ENCODE measurements at regions not wholly inside any gene's neighbourhood (a gene's known extent, or its start where the extent isn't known, plus 50 kb on each side); places are given as distances from the start of the nearest gene placed in this dataset.

DNA sequence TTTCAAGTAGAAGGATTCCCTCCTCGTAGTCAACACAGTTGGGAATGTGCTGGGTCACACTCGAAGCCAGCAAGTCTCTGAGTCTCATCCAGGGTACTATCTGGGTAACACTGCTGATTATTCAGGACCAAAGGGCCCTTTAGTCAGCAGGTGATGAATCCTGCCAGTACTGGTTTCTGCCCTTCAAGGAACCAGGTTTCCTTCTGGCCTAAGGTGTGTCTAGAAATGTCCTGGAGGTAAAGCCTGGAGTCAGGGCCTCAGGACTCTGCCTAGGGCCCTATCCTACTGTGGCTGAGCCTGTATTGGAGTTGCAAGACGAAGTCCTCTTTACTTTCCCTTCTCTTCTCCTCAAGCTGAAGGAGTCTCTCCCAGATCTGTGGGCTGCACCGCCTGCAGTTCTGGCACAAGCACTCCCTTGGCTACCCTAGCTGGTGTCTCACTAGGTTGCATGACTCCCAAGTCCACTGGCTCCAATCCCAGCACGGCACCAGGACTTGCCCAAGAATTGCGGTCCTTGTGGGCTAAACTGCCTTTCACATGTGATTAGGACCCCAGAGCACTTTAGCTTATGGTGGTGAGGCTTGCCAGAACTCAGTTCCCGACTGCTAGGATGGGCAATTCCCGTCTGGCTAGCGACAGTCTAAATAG is 193.7 kb upstream of the PDE3A start:
- no peak for DNase-seq (ENCODE audit: extremely low spot score)
- ChIA-PET POLR2A (interaction anchor here (0.7 kb wide), 1 partner anchor 19 kb away, joined by 3 read pairs; no protein-coding TSS in a partner anchor), CTCF (no interaction called here)
- TF ChIP-seq CTBP1 (IDR thresholded peaks at IDR 0.05; ENCODE audit: borderline replicate concordance) (no peak), FOXA1 (IDR thresholded peaks at IDR 0.05) (no peak), HDGF (IDR thresholded peaks at IDR 0.05; ENCODE audit: borderline replicate concordance) (no peak), ARNT (IDR thresholded peaks at IDR 0.05) (no peak), ZNF384 (IDR thresholded peaks at IDR 0.05) (no peak), ELF4 (IDR thresholded peaks at IDR 0.05) (no peak), BHLHE40 (IDR thresholded peaks at IDR 0.05; ENCODE audit: borderline replicate concordance) (no peak), LEF1 (IDR thresholded peaks at IDR 0.05; ENCODE audit: borderline replicate concordance) (no peak), SUZ12 (IDR thresholded peaks at IDR 0.05) (no peak), SP1 (IDR thresholded peaks at IDR 0.05) (no peak), FOXK2 (IDR thresholded peaks at IDR 0.05) (no peak), NFRKB (IDR thresholded peaks at IDR 0.05) (no peak), TARDBP (IDR thresholded peaks at IDR 0.05) (no peak)

DNA sequence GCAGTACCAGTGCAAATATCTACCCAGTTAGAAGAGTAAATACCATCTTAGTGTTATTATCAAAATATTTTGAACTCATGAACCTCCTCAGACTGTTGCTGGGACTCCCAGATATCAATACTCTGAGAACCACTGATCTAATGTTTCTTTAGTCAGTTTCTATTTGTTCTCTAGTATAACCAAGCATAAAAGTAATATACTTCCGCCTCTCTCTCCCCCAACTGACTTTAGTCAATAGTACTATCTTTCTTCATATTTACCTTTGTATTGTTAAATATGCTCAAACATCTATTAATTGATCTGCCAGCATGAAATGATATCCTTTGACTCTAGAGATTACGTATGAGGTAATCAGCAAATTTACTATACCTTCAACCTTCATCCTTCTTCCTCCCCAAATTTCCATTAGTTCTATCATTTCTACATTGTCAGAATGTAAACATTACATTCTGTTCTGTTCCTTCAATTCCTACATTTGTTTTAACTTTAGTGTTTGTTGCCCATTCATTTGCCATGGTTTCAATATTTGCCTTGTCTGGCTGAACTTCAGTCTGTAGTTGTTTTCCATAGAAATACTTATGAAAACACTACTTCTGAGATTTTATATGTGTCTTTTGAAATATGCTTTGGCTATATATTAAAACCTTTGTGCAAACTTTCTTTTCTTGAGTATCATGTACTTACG is 192.5 kb upstream of the PDE3A start:
- CTCF ChIA-PET = no interaction called here
- DNase-seq (ENCODE audit: extremely low spot score) = no peak
- TF ChIP-seq ELF4 (IDR thresholded peaks at IDR 0.05) (no peak), ZNF384 (IDR thresholded peaks at IDR 0.05) (no peak), FOXK2 (IDR thresholded peaks at IDR 0.05) (no peak), HDGF (IDR thresholded peaks at IDR 0.05; ENCODE audit: borderline replicate concordance) (no peak), LEF1 (IDR thresholded peaks at IDR 0.05; ENCODE audit: borderline replicate concordance) (no peak), ARNT (IDR thresholded peaks at IDR 0.05) (no peak)
- TF ChIP-seq, protein P1, sequence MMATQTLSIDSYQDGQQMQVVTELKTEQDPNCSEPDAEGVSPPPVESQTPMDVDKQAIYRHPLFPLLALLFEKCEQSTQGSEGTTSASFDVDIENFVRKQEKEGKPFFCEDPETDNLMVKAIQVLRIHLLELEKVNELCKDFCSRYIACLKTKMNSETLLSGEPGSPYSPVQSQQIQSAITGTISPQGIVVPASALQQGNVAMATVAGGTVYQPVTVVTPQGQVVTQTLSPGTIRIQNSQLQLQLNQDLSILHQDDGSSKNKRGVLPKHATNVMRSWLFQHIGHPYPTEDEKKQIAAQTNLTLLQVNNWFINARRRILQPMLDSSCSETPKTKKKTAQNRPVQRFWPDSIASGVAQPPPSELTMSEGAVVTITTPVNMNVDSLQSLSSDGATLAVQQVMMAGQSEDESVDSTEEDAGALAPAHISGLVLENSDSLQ (IDR thresholded peaks at IDR 0.05) = no peak
- POLR2A ChIA-PET = interaction anchor here (0.7 kb wide), 1 partner anchor 18 kb away, joined by 3 read pairs; no protein-coding TSS in a partner anchor

DNA sequence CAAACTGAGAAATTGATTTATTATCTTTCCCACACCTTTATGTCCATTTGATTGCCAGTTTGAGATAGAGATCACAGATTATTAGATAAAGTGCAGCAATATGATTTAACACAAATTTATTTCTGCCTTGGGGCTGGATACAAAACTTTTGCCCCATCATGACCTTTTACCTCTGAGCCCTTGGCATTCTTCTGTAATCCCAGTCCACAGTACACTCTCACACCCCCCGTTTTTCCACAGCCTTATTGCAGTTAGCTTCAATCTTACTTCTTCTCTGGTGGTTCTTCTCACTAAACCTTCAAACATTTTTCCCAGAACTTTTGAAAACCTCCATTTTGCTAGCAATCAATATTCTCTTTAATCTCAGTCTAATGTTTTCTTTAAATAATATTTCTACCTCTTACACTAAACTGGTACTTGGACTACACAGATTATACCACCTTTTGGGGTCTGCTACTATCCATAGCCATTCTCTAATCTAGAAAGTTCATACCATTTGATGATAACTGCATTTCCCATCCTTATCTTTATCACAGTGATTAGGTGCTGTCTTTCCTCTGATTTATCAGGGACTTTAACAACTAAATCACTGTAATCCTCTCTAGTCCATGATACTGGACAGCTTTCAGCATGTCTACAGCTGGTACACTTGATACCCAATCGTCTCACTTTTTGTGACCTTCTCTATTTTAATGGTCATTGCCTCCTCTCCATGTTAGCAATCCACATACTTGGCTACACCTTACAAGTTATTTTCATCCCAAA is 186.7 kb upstream of the PDE3A start:
- DNase-seq (ENCODE audit: extremely low spot score) = no peak
- TF ChIP-seq ZNF384 (IDR thresholded peaks at IDR 0.05) = no peak
- no peak for TF ChIP-seq L3MBTL2 (conservative IDR thresholded peaks at IDR 0.05)
- no peak for TF ChIP-seq TARDBP (IDR thresholded peaks at IDR 0.05)
- TF ChIP-seq FOXK2 (IDR thresholded peaks at IDR 0.05) = no peak
- no peak for TF ChIP-seq HDGF (IDR thresholded peaks at IDR 0.05; ENCODE audit: borderline replicate concordance)
- TF ChIP-seq ARNT (IDR thresholded peaks at IDR 0.05) = no peak
- no peak for TF ChIP-seq BHLHE40 (IDR thresholded peaks at IDR 0.05; ENCODE audit: borderline replicate concordance)
- no peak for TF ChIP-seq SUZ12 (IDR thresholded peaks at IDR 0.05)
- TF ChIP-seq SP1 (IDR thresholded peaks at IDR 0.05) = no peak
- TF ChIP-seq CTBP1 (IDR thresholded peaks at IDR 0.05; ENCODE audit: borderline replicate concordance) = no peak
- TF ChIP-seq ELF4 (IDR thresholded peaks at IDR 0.05) = no peak
- TF ChIP-seq FOXA1 (IDR thresholded peaks at IDR 0.05) = no peak
- no peak for TF ChIP-seq NFRKB (IDR thresholded peaks at IDR 0.05)
- no peak for TF ChIP-seq LEF1 (IDR thresholded peaks at IDR 0.05; ENCODE audit: borderline replicate concordance)
- no peak for TF ChIP-seq FOXM1 (IDR thresholded peaks at IDR 0.05; ENCODE audit: borderline replicate concordance)
- TF ChIP-seq, protein P1 (IDR thresholded peaks at IDR 0.05) = no peak
- CTCF ChIA-PET = no interaction called here

DNA sequence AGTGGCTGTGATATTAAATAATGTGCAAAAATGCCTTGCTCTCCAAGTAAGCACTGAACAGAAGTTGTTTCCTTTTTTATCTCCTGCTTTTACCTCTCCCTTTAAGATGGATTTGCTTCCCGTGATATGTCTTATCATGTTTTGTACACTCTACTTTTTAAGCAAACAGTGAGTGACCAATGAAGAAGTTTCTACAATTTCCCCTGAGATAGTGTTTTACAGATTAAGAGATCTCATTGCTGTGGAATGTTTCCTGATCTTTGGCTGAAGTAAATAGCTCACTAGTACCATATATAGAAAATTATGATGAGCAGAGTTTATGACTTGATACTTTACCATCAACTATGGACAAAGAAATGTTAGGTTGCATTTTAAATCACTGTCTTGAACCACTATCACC is 184.8 kb upstream of the PDE3A start:
- ChIA-PET CTCF (no interaction called here), POLR2A (no interaction called here)
- DNase-seq (ENCODE audit: extremely low spot score) = no peak
- TF ChIP-seq ARNT (IDR thresholded peaks at IDR 0.05) (no peak), TARDBP (IDR thresholded peaks at IDR 0.05) (no peak), NFRKB (IDR thresholded peaks at IDR 0.05) (no peak), SP1 (IDR thresholded peaks at IDR 0.05) (no peak), FOXK2 (IDR thresholded peaks at IDR 0.05) (no peak), SUZ12 (IDR thresholded peaks at IDR 0.05) (no peak), ZNF384 (IDR thresholded peaks at IDR 0.05) (no peak), ELF4 (IDR thresholded peaks at IDR 0.05) (no peak), CTBP1 (IDR thresholded peaks at IDR 0.05; ENCODE audit: borderline replicate concordance) (no peak), L3MBTL2 (conservative IDR thresholded peaks at IDR 0.05) (no peak), FOXA1 (IDR thresholded peaks at IDR 0.05) (no peak), BHLHE40 (IDR thresholded peaks at IDR 0.05; ENCODE audit: borderline replicate concordance) (no peak)
- TF ChIP-seq, protein P1 (IDR thresholded peaks at IDR 0.05) = no peak

More for the DNA sequence above, 186.7 kb upstream of the PDE3A start:
- POLR2A ChIA-PET = no interaction called here

DNA sequence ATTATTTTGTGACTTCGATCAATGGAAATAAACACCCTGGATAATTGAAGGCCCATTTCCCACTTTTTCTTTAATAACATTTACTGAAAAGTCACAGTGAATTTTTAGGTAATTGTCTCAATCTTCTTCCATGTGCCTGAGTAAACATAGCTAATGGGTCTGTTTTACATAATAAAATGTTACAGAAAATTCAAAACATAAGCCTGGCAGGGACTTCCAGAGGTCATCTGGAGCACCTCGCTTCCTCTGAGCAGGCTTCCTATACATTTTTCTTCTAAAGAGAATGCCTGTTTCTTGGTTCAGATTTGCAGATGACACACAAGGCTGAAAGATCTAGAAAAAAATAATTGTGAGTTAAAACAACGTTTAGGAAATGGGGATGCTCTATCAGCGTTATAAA is 183.8 kb upstream of the PDE3A start:
- TF ChIP-seq SUZ12 (IDR thresholded peaks at IDR 0.05) (no peak), SP1 (IDR thresholded peaks at IDR 0.05) (no peak), FOXA1 (IDR thresholded peaks at IDR 0.05) (no peak), CTBP1 (IDR thresholded peaks at IDR 0.05; ENCODE audit: borderline replicate concordance) (no peak), TARDBP (IDR thresholded peaks at IDR 0.05) (no peak), BHLHE40 (IDR thresholded peaks at IDR 0.05; ENCODE audit: borderline replicate concordance) (no peak), ARNT (IDR thresholded peaks at IDR 0.05) (no peak), NFRKB (IDR thresholded peaks at IDR 0.05) (no peak), FOXK2 (IDR thresholded peaks at IDR 0.05) (no peak), LEF1 (IDR thresholded peaks at IDR 0.05; ENCODE audit: borderline replicate concordance) (no peak), HDGF (IDR thresholded peaks at IDR 0.05; ENCODE audit: borderline replicate concordance) (no peak)
- no peak for DNase-seq (ENCODE audit: extremely low spot score)
- CTCF ChIA-PET = no interaction called here
- POLR2A ChIA-PET = no interaction called here

Data from HEK293T (cell line).